ENCODE measurements at regions not wholly inside any gene's neighbourhood (a gene's known extent, or its start where the extent isn't known, plus 50 kb on each side); places are given as distances from the start of the nearest gene placed in this dataset.
"Not testable (repeated sequence)": the region's sequence is repeated elsewhere in the genome, so short reads cannot be mapped to it uniquely, and the experiment has no call there.

- DNase-seq = no peak
Measured at GRCh38 chr16:87161822-87162676, 155.1 kb downstream of the C16orf95 start.

GRCh38 chr16:87162799-87163198, 154.4 kb downstream of the C16orf95 start:
- not testable (repeated sequence) for DNase-seq

- DNase-seq = no peak
Measured at GRCh38 chr16:87163637-87164036, 153.6 kb downstream of the C16orf95 start.

- DNase-seq = no peak
Measured at GRCh38 chr16:87165151-87165550, 152.0 kb downstream of the C16orf95 start.

GRCh38 chr16:87165885-87166284, 151.3 kb downstream of the C16orf95 start:
- DNase-seq = no peak

- DNase-seq = no peak
Measured at GRCh38 chr16:87166321-87166720, 150.9 kb downstream of the C16orf95 start.

- no peak for DNase-seq
Measured at GRCh38 chr16:87166934-87167333, 150.3 kb downstream of the C16orf95 start.

GRCh38 chr16:87169509-87169995, 147.6 kb downstream of the C16orf95 start:
- no peak for DNase-seq

- DNase-seq = no peak
Measured at GRCh38 chr16:87170310-87170709, 146.9 kb downstream of the C16orf95 start.

- no peak for DNase-seq
Measured at GRCh38 chr16:87171723-87172122, 145.5 kb downstream of the C16orf95 start.

- no peak for DNase-seq
Measured at GRCh38 chr16:87172632-87173031, 144.6 kb downstream of the C16orf95 start.

GRCh38 chr16:87173294-87173893, 143.8 kb downstream of the C16orf95 start:
- DNase-seq = no peak

- no peak for DNase-seq
Measured at GRCh38 chr16:87174061-87174460, 143.1 kb downstream of the C16orf95 start.

- DNase-seq = no peak
Measured at GRCh38 chr16:87176735-87177134, 140.5 kb downstream of the C16orf95 start.

- DNase-seq = no peak
Measured at GRCh38 chr16:87177673-87178072, 139.5 kb downstream of the C16orf95 start.

GRCh38 chr16:87178177-87178863, 138.9 kb downstream of the C16orf95 start:
- DNase-seq = no peak

GRCh38 chr16:87178977-87179376, 138.2 kb downstream of the C16orf95 start:
- no peak for DNase-seq

GRCh38 chr16:87180069-87180468, 137.1 kb downstream of the C16orf95 start:
- DNase-seq = no peak

- no peak for DNase-seq
Measured at GRCh38 chr16:87182759-87183158, 134.4 kb downstream of the C16orf95 start.

- no peak for DNase-seq
Measured at GRCh38 chr16:87183647-87184046, 133.5 kb downstream of the C16orf95 start.

- no peak for DNase-seq
Measured at GRCh38 chr16:87185308-87185707, 131.9 kb downstream of the C16orf95 start.

GRCh38 chr16:87185983-87186382, 131.2 kb downstream of the C16orf95 start:
- DNase-seq = no peak

GRCh38 chr16:87186446-87186845, 130.7 kb downstream of the C16orf95 start:
- DNase-seq = no peak

All from left kidney (tissue), 1 donor.